Kidney epithelial cell (primary cell): ENCODE measurements at regions not wholly inside any gene's neighbourhood (a gene's known extent, or its start where the extent isn't known, plus 50 kb on each side); places are given as distances from the start of the nearest gene placed in this dataset.

Experiments
- DNase-seq: peaks from one replicate; pipeline ENCODE4 v3.0.0-alpha.2; 2010; ENCODE audit warnings: low read depth
- H3K27me3 ChIP-seq: 2 replicates; pipeline ENCODE4 v1.6.0; 2011; ENCODE audit warnings: low read length; ENCODE audit not compliant: control insufficient read depth, insufficient read depth
- H3K36me3 ChIP-seq: 2 replicates; pipeline ENCODE4 v1.5.1; 2011; ENCODE audit warnings: low read length; ENCODE audit not compliant: control insufficient read depth, insufficient read depth
- H3K4me3 ChIP-seq: 2 replicates; pipeline ENCODE4 v1.5.1; 2011; ENCODE audit warnings: low read depth, mild to moderate bottlenecking, control low read depth, low read length
- CTCF ChIP-seq: IDR thresholded peaks from 2 replicates; pipeline ENCODE4 v1.5.1; 2011; ENCODE audit warnings: mild to moderate bottlenecking, moderate library complexity, low read length, control low read depth, inconsistent platforms; ENCODE audit not compliant: insufficient read depth, poor library complexity, severe bottlenecking

- H3K27me3 ChIP-seq, result no peaks in the 10 kb centered on the region
- no peak overlapping the region for H3K4me3 ChIP-seq
- H3K36me3 ChIP-seq, result no peaks in the 10 kb centered on the region
- DNase-seq, result no peak
- TF ChIP-seq CTCF, result peak; percentile 3
Measured at GRCh38 chr11:38411149-38411548, 1813.1 kb upstream of the RAG2 start.

- no peak for TF ChIP-seq CTCF
- no peaks in the 10 kb centered on the region for H3K36me3 ChIP-seq
- no peak for DNase-seq
- no peak overlapping the region for H3K4me3 ChIP-seq
- no peaks in the 10 kb centered on the region for H3K27me3 ChIP-seq
Measured at GRCh38 chr11:38402063-38402462, 1804.0 kb upstream of the RAG2 start.

- DNase-seq, result no peak
- Histone ChIP-seq H3K27me3 (no peaks in the 10 kb centered on the region), H3K36me3 (no peaks in the 10 kb centered on the region), H3K4me3 (no peak overlapping the region)
- no peak for TF ChIP-seq CTCF
Measured at GRCh38 chr11:38392176-38392575, 1794.1 kb upstream of the RAG2 start.

- no peak overlapping the region for H3K4me3 ChIP-seq
- no peak for DNase-seq
- no peaks in the 10 kb centered on the region for H3K27me3 ChIP-seq
- H3K36me3 ChIP-seq, result no peaks in the 10 kb centered on the region
- no peak for TF ChIP-seq CTCF
Measured at GRCh38 chr11:38384568-38384967, 1786.5 kb upstream of the RAG2 start.

- Histone ChIP-seq H3K4me3 (no peak overlapping the region), H3K36me3 (no peaks in the 10 kb centered on the region), H3K27me3 (no peaks in the 10 kb centered on the region)
- DNase-seq, result no peak
- no peak for TF ChIP-seq CTCF
Measured at GRCh38 chr11:38365274-38365673, 1767.2 kb upstream of the RAG2 start.

- no peak for DNase-seq
- no peaks in the 10 kb centered on the region for H3K36me3 ChIP-seq
- no peaks in the 10 kb centered on the region for H3K27me3 ChIP-seq
- H3K4me3 ChIP-seq, result no peak overlapping the region
- TF ChIP-seq CTCF, result no peak
Measured at GRCh38 chr11:38356255-38356654, 1758.2 kb upstream of the RAG2 start.
